GM12891 (cell line): ENCODE measurements at regions not wholly inside any gene's neighbourhood (a gene's known extent, or its start where the extent isn't known, plus 50 kb on each side); places are given as distances from the start of the nearest gene placed in this dataset.

Experiments used
- POLR2A ChIP-seq: IDR thresholded peaks from 2 replicates; pipeline ENCODE4 v1.6.1; 2011; ENCODE audit warnings: low read depth, low read length, control low read depth
- POLR2AphosphoS5 ChIP-seq: IDR thresholded peaks from 2 replicates; pipeline ENCODE4 v1.6.1; 2011; ENCODE audit warnings: low read depth, low read length, control low read depth
- POU2F2 ChIP-seq: IDR thresholded peaks from 2 replicates; pipeline ENCODE4 v1.6.1; 2011; ENCODE audit warnings: low read depth, mild to moderate bottlenecking, control low read depth, low read length, moderate library complexity
- SPI1 ChIP-seq: IDR thresholded peaks from 2 replicates; pipeline ENCODE4 v1.6.1; 2011; ENCODE audit warnings: low read depth, low read length, control low read depth
- TAF1 ChIP-seq: IDR thresholded peaks from 2 replicates; pipeline ENCODE4 v1.6.1; 2011; ENCODE audit warnings: low read depth, low read length, control low read depth

GRCh38 chr13:86909318-86909717 lies 761.9 kb upstream of the SLITRK5 start:
- TF ChIP-seq POLR2AphosphoS5 (no peak), POLR2A (no peak), TAF1 (no peak), SPI1 (no peak), POU2F2 (no peak)
